Loucy (cell line): ENCODE measurements at regions not wholly inside any gene's neighbourhood (a gene's known extent, or its start where the extent isn't known, plus 50 kb on each side); places are given as distances from the start of the nearest gene placed in this dataset.

Source experiments
- H2AFZ ChIP-seq: fragments of 200-600 bp; sonication (generic); 2 replicates; pipeline ENCODE4 v1.6.0; 2016; ENCODE audit warnings: antibody characterized with exemption, mild to moderate bottlenecking, low read length, moderate library complexity
- H3F3A ChIP-seq: fragments of 200-600 bp; 2 replicates; pipeline ENCODE4 v1.6.0; 2016; ENCODE audit warnings: antibody characterized with exemption, low read depth, mild to moderate bottlenecking
- H3K27me3 ChIP-seq: fragments of 200-600 bp; sonication (generic); 2 replicates; pipeline ENCODE4 v1.6.1; 2014; ENCODE audit warnings: low read length, mild to moderate bottlenecking; ENCODE audit not compliant: insufficient read depth, poor library complexity, severe bottlenecking
- H3K36me3 ChIP-seq: fragments of 200-600 bp; sonication (generic); 2 replicates; pipeline ENCODE4 v1.6.1; 2016; ENCODE audit warnings: low read length; ENCODE audit not compliant: insufficient read depth
- H3K4me1 ChIP-seq: fragments of 200-600 bp; sonication (generic); 2 replicates; pipeline ENCODE4 v1.5.1; 2014; ENCODE audit warnings: low read length, mild to moderate bottlenecking; ENCODE audit not compliant: insufficient read depth, poor library complexity, severe bottlenecking
- H3K4me2 ChIP-seq: fragments of 200-600 bp; sonication (generic); 2 replicates; pipeline ENCODE4 v1.6.0; 2014; ENCODE audit warnings: antibody characterized with exemption, low read length, low read depth, mild to moderate bottlenecking; ENCODE audit not compliant: poor library complexity, severe bottlenecking
- H3K4me3 ChIP-seq: fragments of 200-600 bp; sonication (generic); 2 replicates; pipeline ENCODE4 v1.5.1; 2014; ENCODE audit warnings: low read length, mild to moderate bottlenecking, mixed read lengths; ENCODE audit not compliant: poor library complexity, severe bottlenecking
- H3K79me2 ChIP-seq: fragments of 200-600 bp; sonication (generic); 2 replicates; pipeline ENCODE4 v1.6.1; 2014; ENCODE audit warnings: low read length; ENCODE audit not compliant: insufficient read depth
- H3K9ac ChIP-seq: fragments of 200-600 bp; sonication (generic); 2 replicates; pipeline ENCODE4 v1.6.0; 2014; ENCODE audit warnings: mild to moderate bottlenecking, low read depth, low read length, moderate library complexity; ENCODE audit not compliant: poor library complexity, severe bottlenecking
- H3K9me2 ChIP-seq: fragments of 200-600 bp; sonication (generic); replicated peaks from 2 replicates; pipeline ENCODE4 v1.6.1; 2016; ENCODE audit warnings: low read depth, low read length, mixed read lengths
- H3K9me3 ChIP-seq: fragments of 200-600 bp; sonication (generic); 2 replicates; pipeline ENCODE4 v1.6.1; 2014; ENCODE audit warnings: mild to moderate bottlenecking, antibody characterized with exemption, low read length, low read depth; ENCODE audit not compliant: insufficient read depth
- H4K20me1 ChIP-seq: fragments of 200-600 bp; sonication (generic); 2 replicates; pipeline ENCODE4 v1.6.0; 2014; ENCODE audit warnings: antibody characterized with exemption, low read length, mild to moderate bottlenecking; ENCODE audit not compliant: insufficient read depth, poor library complexity, severe bottlenecking
- EZH2phosphoT487 ChIP-seq: fragments of 200-600 bp; IDR thresholded peaks from 2 replicates; pipeline ENCODE4 v1.6.1; 2018; ENCODE audit warnings: antibody characterized with exemption, mild to moderate bottlenecking, moderate library complexity, borderline replicate concordance
- TF ChIP-seq, protein P1 (sequence below): fragments of 200-600 bp; sonication (generic); conservative IDR thresholded peaks from 2 replicates; pipeline ENCODE4 v1.5.1; 2014; ENCODE audit warnings: mild to moderate bottlenecking, antibody characterized with exemption, low read length

DNA sequence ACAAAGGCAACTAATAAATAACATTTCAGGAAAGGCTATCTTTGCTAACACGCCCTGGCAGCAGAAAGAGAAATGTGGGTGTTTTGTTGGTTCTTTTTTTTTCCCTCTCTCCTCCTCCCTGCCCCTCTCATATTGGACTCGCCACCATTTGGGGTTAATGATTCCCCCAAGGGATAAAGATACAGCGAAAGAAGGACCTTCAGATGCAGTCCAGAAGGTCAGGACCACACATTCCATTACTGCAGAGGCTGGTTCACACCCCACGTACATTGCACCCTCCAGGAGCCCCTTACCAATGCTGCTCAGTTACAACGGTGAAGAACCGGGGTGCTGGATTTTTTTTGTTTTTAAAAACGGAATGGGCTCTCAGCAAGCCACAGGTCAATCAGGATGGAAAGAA lies 156.9 kb upstream of the TIAM1 start:
- Histone ChIP-seq H3K79me2 (peaks cover 50% of the 10 kb centered on the region; the same call in 1 of the 2 replicates), H3K9me3 (no peaks in the 10 kb centered on the region), H3K36me3 (no peaks in the 10 kb centered on the region), H3F3A (no peaks in the 10 kb centered on the region), H3K27me3 (no peaks in the 10 kb centered on the region), H2AFZ (no peak overlapping the region), H3K4me3 (no peak overlapping the region), H3K9me2 (no peaks in the 10 kb centered on the region), H4K20me1 (peaks cover under 1% of the 10 kb centered on the region), H3K4me2 (no peak overlapping the region), H3K4me1 (peaks cover 5% of the 10 kb centered on the region), H3K9ac (no peak overlapping the region)
- TF ChIP-seq, protein P1, sequence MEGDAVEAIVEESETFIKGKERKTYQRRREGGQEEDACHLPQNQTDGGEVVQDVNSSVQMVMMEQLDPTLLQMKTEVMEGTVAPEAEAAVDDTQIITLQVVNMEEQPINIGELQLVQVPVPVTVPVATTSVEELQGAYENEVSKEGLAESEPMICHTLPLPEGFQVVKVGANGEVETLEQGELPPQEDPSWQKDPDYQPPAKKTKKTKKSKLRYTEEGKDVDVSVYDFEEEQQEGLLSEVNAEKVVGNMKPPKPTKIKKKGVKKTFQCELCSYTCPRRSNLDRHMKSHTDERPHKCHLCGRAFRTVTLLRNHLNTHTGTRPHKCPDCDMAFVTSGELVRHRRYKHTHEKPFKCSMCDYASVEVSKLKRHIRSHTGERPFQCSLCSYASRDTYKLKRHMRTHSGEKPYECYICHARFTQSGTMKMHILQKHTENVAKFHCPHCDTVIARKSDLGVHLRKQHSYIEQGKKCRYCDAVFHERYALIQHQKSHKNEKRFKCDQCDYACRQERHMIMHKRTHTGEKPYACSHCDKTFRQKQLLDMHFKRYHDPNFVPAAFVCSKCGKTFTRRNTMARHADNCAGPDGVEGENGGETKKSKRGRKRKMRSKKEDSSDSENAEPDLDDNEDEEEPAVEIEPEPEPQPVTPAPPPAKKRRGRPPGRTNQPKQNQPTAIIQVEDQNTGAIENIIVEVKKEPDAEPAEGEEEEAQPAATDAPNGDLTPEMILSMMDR, result no peak
- TF ChIP-seq EZH2phosphoT487, result no peak

DNA sequence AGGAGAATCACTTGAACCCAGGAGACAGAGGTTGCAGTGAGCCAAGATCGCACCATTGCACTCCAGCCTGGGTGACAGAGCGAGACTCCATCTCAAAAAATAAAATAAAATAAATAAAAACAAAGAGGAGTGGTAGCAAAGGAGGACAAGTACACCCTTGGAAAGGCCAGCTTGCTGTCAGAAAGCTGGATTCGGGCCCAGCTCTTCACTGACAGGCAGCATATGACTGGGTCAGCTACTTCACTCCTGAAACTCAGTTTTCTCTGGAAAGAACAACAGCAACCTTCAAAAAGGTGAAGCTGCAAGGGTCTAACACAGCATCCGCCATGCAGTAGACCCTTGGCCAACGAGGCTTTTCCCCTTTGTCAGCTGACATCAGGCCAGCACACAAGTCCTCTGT lies 156.0 kb upstream of the TIAM1 start:
- Histone ChIP-seq H3K9ac (no peak overlapping the region), H3K27me3 (no peaks in the 10 kb centered on the region), H3K9me3 (no peaks in the 10 kb centered on the region), H3K79me2 (peaks cover 45% of the 10 kb centered on the region; the same call in 1 of the 2 replicates), H3F3A (no peaks in the 10 kb centered on the region), H3K4me2 (no peak overlapping the region), H3K4me3 (no peak overlapping the region), H3K9me2 (no peaks in the 10 kb centered on the region), H3K36me3 (no peaks in the 10 kb centered on the region), H4K20me1 (no peaks in the 10 kb centered on the region), H2AFZ (no peak overlapping the region), H3K4me1 (peaks cover 4% of the 10 kb centered on the region)
- TF ChIP-seq, protein P1, result no peak
- no peak for TF ChIP-seq EZH2phosphoT487

GRCh38 chr21:31498985-31499384 lies 154.9 kb upstream of the TIAM1 start:
- TF ChIP-seq, protein P1, result peak; percentile 33
- no peak for TF ChIP-seq EZH2phosphoT487
- Histone ChIP-seq H3K9ac (no peak overlapping the region), H3K9me3 (no peaks in the 10 kb centered on the region), H3K9me2 (no peaks in the 10 kb centered on the region), H3K36me3 (no peaks in the 10 kb centered on the region), H3K4me1 (peaks cover 4% of the 10 kb centered on the region), H3K27me3 (no peaks in the 10 kb centered on the region), H3K4me2 (no peak overlapping the region), H4K20me1 (no peaks in the 10 kb centered on the region), H2AFZ (no peak overlapping the region), H3F3A (no peaks in the 10 kb centered on the region), H3K79me2 (peaks cover 37% of the 10 kb centered on the region; the same call in 1 of the 2 replicates), H3K4me3 (no peak overlapping the region)
